ENCODE measurements at regions not wholly inside any gene's neighbourhood (a gene's known extent, or its start where the extent isn't known, plus 50 kb on each side); places are given as distances from the start of the nearest gene placed in this dataset.

- TF ChIP-seq POLR2A (IDR thresholded peaks at IDR 0.05) (no peak), EP300 (IDR thresholded peaks at IDR 0.05) (no peak), POLR2AphosphoS5 (IDR thresholded peaks at IDR 0.05) (no peak)
- TF ChIP-seq, protein P1, sequence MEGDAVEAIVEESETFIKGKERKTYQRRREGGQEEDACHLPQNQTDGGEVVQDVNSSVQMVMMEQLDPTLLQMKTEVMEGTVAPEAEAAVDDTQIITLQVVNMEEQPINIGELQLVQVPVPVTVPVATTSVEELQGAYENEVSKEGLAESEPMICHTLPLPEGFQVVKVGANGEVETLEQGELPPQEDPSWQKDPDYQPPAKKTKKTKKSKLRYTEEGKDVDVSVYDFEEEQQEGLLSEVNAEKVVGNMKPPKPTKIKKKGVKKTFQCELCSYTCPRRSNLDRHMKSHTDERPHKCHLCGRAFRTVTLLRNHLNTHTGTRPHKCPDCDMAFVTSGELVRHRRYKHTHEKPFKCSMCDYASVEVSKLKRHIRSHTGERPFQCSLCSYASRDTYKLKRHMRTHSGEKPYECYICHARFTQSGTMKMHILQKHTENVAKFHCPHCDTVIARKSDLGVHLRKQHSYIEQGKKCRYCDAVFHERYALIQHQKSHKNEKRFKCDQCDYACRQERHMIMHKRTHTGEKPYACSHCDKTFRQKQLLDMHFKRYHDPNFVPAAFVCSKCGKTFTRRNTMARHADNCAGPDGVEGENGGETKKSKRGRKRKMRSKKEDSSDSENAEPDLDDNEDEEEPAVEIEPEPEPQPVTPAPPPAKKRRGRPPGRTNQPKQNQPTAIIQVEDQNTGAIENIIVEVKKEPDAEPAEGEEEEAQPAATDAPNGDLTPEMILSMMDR (IDR thresholded peaks at IDR 0.05) = no peak
These were observed 150.8 kb downstream of the MTRR start for GRCh38 chr5:8019719-8020218.
